ENCODE measurements at regions not wholly inside any gene's neighbourhood (a gene's known extent, or its start where the extent isn't known, plus 50 kb on each side); places are given as distances from the start of the nearest gene placed in this dataset.

GRCh38 chr2:220318508-220318907 lies 691.1 kb downstream of the SLC4A3 start:
- TF ChIP-seq RCOR1 (IDR thresholded peaks at IDR 0.05; ENCODE audit: borderline replicate concordance in 1 of 2, low read depth in 2 of 2, low read length in 2 of 2) (no peak), GABPB1 (CRISPR knock-in tag; IDR thresholded peaks at IDR 0.05) (no peak), CREBBP (IDR thresholded peaks at IDR 0.05; ENCODE audit: low read depth, low read length) (no peak), RNF2 (IDR thresholded peaks at IDR 0.05) (no peak), NR3C1 (CRISPR knock-in tag; IDR thresholded peaks at IDR 0.05) (no peak), CCAR2 (IDR thresholded peaks at IDR 0.05; ENCODE audit: low read depth, low read length) (no peak), CXXC5 (CRISPR knock-in tag; IDR thresholded peaks at IDR 0.05) (no peak)
- TF ChIP-seq, protein P1, sequence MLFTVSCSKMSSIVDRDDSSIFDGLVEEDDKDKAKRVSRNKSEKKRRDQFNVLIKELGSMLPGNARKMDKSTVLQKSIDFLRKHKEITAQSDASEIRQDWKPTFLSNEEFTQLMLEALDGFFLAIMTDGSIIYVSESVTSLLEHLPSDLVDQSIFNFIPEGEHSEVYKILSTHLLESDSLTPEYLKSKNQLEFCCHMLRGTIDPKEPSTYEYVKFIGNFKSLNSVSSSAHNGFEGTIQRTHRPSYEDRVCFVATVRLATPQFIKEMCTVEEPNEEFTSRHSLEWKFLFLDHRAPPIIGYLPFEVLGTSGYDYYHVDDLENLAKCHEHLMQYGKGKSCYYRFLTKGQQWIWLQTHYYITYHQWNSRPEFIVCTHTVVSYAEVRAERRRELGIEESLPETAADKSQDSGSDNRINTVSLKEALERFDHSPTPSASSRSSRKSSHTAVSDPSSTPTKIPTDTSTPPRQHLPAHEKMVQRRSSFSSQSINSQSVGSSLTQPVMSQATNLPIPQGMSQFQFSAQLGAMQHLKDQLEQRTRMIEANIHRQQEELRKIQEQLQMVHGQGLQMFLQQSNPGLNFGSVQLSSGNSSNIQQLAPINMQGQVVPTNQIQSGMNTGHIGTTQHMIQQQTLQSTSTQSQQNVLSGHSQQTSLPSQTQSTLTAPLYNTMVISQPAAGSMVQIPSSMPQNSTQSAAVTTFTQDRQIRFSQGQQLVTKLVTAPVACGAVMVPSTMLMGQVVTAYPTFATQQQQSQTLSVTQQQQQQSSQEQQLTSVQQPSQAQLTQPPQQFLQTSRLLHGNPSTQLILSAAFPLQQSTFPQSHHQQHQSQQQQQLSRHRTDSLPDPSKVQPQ (CRISPR knock-in tag; IDR thresholded peaks at IDR 0.05; ENCODE audit: borderline replicate concordance): no peak
- TF ChIP-seq, protein P2, sequence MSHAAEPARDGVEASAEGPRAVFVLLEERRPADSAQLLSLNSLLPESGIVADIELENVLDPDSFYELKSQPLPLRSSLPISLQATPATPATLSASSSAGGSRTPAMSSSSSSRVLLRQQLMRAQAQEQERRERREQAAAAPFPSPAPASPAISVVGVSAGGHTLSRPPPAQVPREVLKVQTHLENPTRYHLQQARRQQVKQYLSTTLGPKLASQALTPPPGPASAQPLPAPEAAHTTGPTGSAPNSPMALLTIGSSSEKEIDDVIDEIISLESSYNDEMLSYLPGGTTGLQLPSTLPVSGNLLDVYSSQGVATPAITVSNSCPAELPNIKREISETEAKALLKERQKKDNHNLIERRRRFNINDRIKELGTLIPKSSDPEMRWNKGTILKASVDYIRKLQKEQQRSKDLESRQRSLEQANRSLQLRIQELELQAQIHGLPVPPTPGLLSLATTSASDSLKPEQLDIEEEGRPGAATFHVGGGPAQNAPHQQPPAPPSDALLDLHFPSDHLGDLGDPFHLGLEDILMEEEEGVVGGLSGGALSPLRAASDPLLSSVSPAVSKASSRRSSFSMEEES (CRISPR knock-in tag; IDR thresholded peaks at IDR 0.05): no peak
- Histone ChIP-seq H3K4me1 (replicated peaks in 1 of 2; ENCODE audit: control insufficient read depth in 2 of 2, insufficient read depth in 2 of 2, low read length in 2 of 2) (no peaks in the 10 kb centered on the region), H3K4me2 (ENCODE audit: insufficient read depth, low read length) (no peak overlapping the region), H3K9me3 (replicated peaks; ENCODE audit: control insufficient read depth, insufficient read depth, low read depth, low read length) (no peaks in the 10 kb centered on the region), H4K20me1 (replicated peaks; ENCODE audit: control insufficient read depth, insufficient read depth, low read length) (no peaks in the 10 kb centered on the region), H3K9ac (ENCODE audit: insufficient read depth in 1 of 2, low read depth in 2 of 2, low read length in 2 of 2) (no peak overlapping the region), H3K27ac (ENCODE audit: extremely low read depth, low read depth, low read length) (no peak overlapping the region), H3K79me2 (ENCODE audit: control insufficient read depth, insufficient read depth, low read length) (no peaks in the 10 kb centered on the region), H3K36me3 (ENCODE audit: control insufficient read depth, insufficient read depth, low read length) (no peaks in the 10 kb centered on the region), H3K27me3 (ENCODE audit: control insufficient read depth in 2 of 2, insufficient read depth in 2 of 2, low read length in 2 of 2) (no peaks in the 10 kb centered on the region), H3K9me1 (ENCODE audit: control insufficient read depth, insufficient read depth, low read length) (no peaks in the 10 kb centered on the region), H2AFZ (ENCODE audit: low read depth, low read length) (no peak overlapping the region), H3K4me3 (no peak overlapping the region)
- DNase-seq (ENCODE audit: extremely low read depth in 1 of 4, low spot score in 3 of 4): no peak
- CTCF ChIA-PET (ENCODE audit: low intra/inter-chr PET ratio): no interaction called here
- in situ Hi-C loops (cut with MboI) (no loop called here), intact Hi-C loops (cut with micrococcal nuclease) (no loop called here)
- FAIRE-seq: no peak
- no TSS peak for BruUV-seq (replicated peaks)
- no peak for ATAC-seq
- 0% methylated on average over 1 of the region's 1 CpG for WGBS (ENCODE audit: insufficient coverage, low coverage, missing lambda C conversion rate)
- POLR2A ChIA-PET: no interaction called here

Data from K562 (cell line).